ENCODE measurements at regions not wholly inside any gene's neighbourhood (a gene's known extent, or its start where the extent isn't known, plus 50 kb on each side); places are given as distances from the start of the nearest gene placed in this dataset.

- no peak for DNase-seq (ENCODE audit: low read depth)
Observed at GRCh38 chr2:122391726-122392125, 636.3 kb downstream of the TSN start.

DNA sequence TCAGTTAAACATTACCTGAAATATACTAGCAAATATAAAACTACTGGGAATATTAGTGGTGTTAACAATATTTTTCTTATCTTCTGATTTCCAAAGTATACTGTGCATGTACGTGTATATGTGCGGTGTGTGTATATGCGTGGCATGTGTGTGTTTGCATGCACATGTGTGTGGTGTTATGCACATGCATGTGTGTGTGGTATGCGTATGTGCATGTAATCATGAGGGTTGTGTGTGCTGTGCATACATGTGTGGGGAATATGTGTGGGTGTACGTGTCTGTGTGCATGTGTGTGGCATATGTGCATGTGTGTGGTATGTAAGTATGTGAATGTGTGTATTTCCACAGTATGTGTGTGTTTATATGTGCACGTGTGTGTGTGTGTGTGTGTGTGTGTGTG, 640.2 kb downstream of the TSN start:
- no peak for DNase-seq (ENCODE audit: low read depth)

- DNase-seq (ENCODE audit: low read depth): no peak
Observed at GRCh38 chr2:122411231-122411630, 655.8 kb downstream of the TSN start.

DNA sequence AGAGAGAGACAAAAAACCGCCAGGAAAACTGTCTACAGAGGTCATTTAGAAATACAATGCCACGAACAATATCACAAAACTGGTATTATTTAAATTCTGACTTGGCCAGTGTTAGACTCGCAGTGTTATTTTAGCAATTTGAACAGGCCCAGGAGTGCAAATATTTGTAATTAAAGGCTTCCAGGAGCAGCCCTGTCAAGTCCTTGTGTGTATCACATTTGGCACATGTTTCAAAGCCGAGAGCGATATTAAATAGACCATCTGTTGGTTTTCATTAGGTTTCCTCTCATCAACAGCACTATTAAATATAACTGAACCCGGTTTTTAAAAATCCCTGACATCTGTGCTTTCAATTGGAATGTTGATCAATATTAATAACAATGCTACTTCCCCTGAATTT, 656.9 kb downstream of the TSN start:
- no peak for DNase-seq (ENCODE audit: low read depth)

DNA sequence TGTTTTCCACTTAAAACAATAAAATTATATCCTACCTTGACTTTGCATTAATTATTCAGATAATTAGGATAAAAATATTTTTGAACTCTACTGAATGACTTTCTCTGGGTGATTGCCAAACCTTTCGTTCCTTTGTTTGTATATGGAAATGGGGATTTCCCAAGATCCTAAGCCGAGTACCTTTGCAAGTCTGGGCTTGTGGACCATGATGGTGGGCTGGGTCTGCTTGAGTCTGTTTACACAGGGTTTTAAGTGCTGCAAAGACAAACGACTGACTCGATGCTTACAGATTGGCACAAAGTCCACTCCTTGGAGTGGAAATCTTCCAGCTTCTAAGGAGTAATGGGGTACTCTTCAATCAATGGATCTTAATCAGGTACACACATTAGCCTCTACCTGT, 659.5 kb downstream of the TSN start:
- no peak for DNase-seq (ENCODE audit: low read depth)

DNA sequence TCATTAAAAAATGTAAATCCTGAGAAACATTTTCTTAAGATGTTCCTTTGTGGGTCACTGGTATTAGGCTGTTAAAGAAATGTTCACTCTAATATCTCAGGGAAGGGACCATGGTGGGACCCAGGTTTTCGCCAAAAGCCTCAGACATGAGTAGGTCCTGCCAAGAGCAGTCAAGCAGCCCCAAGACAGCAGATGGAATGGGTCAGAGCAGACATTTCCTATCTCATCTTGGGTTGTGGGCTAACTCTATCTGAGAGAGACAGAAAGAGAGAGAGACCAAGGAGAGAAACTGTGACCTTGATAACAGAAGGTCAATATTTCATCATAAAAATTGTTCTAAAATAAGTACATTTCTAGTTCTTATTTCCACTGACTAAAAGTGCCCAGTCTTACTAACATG, 661.7 kb downstream of the TSN start:
- DNase-seq (ENCODE audit: low read depth): no peak

GRCh38 chr2:122421775-122422174, 666.3 kb downstream of the TSN start:
- no peak for DNase-seq (ENCODE audit: low read depth)

DNA sequence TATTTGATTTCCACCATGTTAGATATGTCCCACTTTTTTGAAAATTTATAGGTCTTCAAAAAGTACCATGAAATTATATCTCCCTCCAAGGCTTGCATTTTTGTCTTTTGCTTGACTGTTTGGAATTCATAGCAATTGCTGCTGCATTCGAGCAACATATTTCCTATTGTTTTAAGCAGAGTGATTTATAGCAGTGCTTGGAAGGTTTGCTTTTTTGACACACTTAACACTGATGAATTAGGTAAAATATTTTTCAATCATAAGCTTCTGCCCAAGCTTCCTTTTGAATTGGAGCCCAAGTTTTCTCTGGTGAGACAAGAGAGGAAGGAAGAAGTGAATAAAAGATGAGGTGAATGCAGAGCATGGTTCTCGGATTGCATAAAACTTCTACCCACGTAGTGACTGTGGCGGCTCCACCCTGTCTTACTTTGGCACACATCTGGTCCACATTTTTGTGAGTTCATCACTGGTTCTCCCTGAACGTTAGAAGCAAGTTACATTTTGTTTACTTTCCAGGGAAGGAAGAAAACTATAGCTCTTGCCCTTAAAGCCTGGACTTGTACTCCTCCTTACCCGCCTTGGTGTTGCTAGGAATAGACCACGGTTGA, 667.0 kb downstream of the TSN start:
- no peak for DNase-seq (ENCODE audit: low read depth)

GRCh38 chr2:122423934-122424333, 668.5 kb downstream of the TSN start:
- no peak for DNase-seq (ENCODE audit: low read depth)

GRCh38 chr2:122433123-122433754, 677.8 kb downstream of the TSN start:
- no peak for DNase-seq (ENCODE audit: low read depth)

GRCh38 chr2:122445003-122445402, 689.6 kb downstream of the TSN start:
- no peak for DNase-seq (ENCODE audit: low read depth)

DNA sequence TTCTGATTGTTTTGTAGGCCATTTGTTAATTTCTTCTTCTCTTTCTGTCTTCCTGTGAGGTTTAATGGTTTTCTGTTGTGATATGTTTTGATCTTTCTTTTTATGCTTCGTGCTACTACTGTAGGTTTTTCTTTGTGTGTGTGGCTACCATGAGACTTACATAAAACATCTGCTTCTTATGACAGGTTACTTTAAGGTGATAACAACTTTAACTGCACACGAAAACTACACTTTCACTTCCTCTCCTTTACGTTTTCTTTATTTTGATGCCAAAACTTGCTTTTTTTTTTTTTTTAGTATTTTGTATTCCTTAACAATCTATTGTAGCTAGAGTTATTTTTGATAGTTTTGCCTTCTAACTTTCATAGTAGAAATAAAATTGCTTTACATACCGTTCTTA, 691.3 kb downstream of the TSN start:
- no peak for DNase-seq (ENCODE audit: low read depth)

- no peak for DNase-seq (ENCODE audit: low read depth)
Observed at GRCh38 chr2:122447237-122447636, 691.8 kb downstream of the TSN start.

- no peak for DNase-seq (ENCODE audit: low read depth)
Observed at GRCh38 chr2:122451040-122451439, 695.6 kb downstream of the TSN start.

- DNase-seq (ENCODE audit: low read depth): no peak
Observed at GRCh38 chr2:122451697-122452096, 696.2 kb downstream of the TSN start.

DNA sequence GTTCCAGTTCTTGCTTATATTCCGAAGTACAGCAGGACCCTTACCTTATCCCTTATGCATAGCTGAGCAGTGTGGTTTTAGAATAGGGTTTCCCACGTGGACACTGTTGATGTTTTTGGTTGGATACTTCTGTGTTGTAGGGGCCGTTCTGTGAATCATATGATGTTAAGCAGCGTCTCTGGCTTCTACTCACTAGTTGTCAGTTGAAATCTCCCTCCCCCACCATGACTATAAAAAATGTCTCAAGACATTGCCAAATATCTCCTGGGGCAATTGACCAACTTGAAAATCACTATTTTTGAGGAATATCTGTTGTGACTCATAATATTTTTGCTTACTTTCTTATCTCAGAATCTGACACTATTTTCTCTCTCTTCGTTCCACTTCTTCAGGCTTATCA, 713.7 kb downstream of the TSN start:
- no peak for DNase-seq (ENCODE audit: low read depth)

DNA sequence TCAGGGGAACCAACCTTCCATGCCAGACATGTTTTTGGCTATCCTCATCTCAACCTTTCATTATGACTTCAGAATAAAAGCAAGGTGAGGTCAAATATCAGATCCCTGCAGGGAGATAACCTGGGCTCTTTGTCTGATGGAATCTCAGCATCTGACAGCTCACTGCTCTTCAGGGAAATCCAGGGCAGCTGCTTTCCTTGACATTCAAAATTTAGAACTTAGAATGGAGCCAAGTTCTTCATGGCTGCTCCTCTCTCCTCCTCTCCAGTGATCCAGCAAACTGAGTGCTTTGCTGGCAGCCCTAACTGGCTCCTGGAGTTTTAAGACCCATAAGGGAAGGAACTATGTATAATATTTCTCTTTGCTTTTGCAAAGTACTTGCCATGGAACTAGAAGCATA, 716.3 kb downstream of the TSN start:
- DNase-seq (ENCODE audit: low read depth): no peak

DNA sequence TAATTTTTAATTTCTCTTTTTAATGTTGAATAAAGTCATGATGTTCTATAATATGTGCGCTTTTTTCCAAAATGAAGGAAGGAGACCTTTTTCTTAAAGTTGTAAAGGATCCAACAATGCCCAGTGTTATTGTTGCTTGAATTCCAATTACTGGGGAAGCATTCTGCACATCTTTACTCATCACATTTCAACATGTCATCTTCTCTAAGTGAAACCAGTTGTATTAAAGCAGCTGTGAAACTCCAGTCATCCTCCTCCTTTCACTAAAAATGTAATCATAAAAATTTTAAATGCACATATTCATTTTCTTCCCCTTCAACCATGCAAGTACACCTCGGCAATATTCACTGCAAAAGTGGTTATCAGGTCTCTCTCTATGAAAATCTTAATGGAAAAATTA, 722.7 kb downstream of the TSN start:
- DNase-seq (ENCODE audit: low read depth): no peak

DNA sequence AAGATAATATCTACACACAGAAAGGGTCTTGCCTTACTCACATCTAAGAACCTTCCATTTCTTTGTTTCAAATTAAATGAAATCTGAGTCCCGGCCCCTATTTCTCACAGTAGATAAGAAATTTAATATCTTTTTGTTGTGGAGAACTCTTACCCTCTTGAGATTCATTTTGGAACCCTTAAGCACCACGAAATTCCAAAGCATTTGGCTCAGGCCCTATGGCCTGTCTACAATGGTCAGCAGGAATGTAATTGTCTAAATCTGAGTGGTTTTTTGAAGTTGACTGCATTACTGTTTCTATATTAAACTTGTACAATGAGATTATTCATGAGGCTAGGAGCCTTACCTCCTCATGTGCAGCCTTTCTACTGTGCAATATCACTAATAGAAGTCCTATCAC, 723.3 kb downstream of the TSN start:
- DNase-seq (ENCODE audit: low read depth): no peak

GRCh38 chr2:122480501-122481243, 725.2 kb downstream of the TSN start:
- no peak for DNase-seq (ENCODE audit: low read depth)

- DNase-seq (ENCODE audit: low read depth): no peak
Observed at GRCh38 chr2:122481244-122481622, 725.8 kb downstream of the TSN start.

GRCh38 chr2:122481717-122482116, 726.3 kb downstream of the TSN start:
- no peak for DNase-seq (ENCODE audit: low read depth)

DNA sequence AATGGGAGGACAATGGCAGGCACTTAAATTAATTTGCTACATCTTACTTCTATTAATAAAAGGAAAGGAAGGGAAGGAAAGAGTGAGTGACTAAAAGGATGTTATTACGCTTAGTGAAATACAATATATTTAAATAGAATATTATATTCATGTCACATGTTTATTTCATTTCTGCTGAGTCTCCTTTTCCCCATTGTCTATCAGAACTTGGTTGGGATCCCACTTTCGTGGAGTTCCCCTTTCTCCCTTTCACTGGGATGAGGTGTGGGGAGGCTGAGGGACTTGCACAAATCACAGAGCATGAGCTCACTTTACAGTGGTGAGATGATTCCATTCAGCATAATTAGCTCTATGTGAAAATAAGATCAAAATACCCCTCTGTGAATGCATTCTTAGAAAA, 730.6 kb downstream of the TSN start:
- DNase-seq (ENCODE audit: low read depth): no peak
